Brain microvascular endothelial cell (primary cell): ENCODE measurements at regions not wholly inside any gene's neighbourhood (a gene's known extent, or its start where the extent isn't known, plus 50 kb on each side); places are given as distances from the start of the nearest gene placed in this dataset.

Source experiments
- DNase-seq: peaks from one replicate; pipeline ENCODE4 v3.0.0-alpha.2; 2020
- H3K27ac ChIP-seq: fragments of 250-450 bp; sonication (Bioruptor Pico); 2 replicates; pipeline ENCODE4 v1.5.1; 2020; ENCODE audit warnings: mild to moderate bottlenecking, moderate library complexity
- H3K27me3 ChIP-seq: fragments of 250-450 bp; sonication (Bioruptor Pico); replicated peaks from 2 replicates; pipeline ENCODE4 v1.5.1; 2020; ENCODE audit warnings: mild to moderate bottlenecking
- H3K36me3 ChIP-seq: fragments of 250-450 bp; sonication (Bioruptor Pico); replicated peaks from 2 replicates; pipeline ENCODE4 v1.5.1; 2020; ENCODE audit warnings: mild to moderate bottlenecking
- H3K4me3 ChIP-seq: 2 replicates; pipeline ENCODE4 v1.5.1; 2011; ENCODE audit warnings: low read depth, mild to moderate bottlenecking, control low read depth, low read length, moderate library complexity
- CTCF ChIP-seq: IDR thresholded peaks from 2 replicates; pipeline ENCODE4 v1.5.1; 2011; ENCODE audit warnings: low read depth, mild to moderate bottlenecking, moderate library complexity, low read length, control low read depth, inconsistent platforms; ENCODE audit errors: missing control alignments
- in situ Hi-C: cut with HindIII; loops from 2 replicates; pipeline ENCODE4 v1.10.0; 2017; ENCODE audit warnings: low sequenced_read_pairs, low pct_ligation_motif_present

- Histone ChIP-seq H3K36me3 (no peaks in the 10 kb centered on the region), H3K27me3 (no peaks in the 10 kb centered on the region), H3K27ac (no peak overlapping the region), H3K4me3 (no peak overlapping the region)
- TF ChIP-seq CTCF = no peak
- DNase-seq = no peak
- in situ Hi-C loops = no loop called here
Measured at GRCh38 chr10:27436710-27437109, 67.4 kb upstream of the RAB18 start.

- Histone ChIP-seq H3K27ac (no peak overlapping the region), H3K36me3 (no peaks in the 10 kb centered on the region), H3K27me3 (no peaks in the 10 kb centered on the region), H3K4me3 (no peak overlapping the region)
- TF ChIP-seq CTCF = no peak
- in situ Hi-C loops = no loop called here
- DNase-seq = no peak
Measured at GRCh38 chr10:27433976-27434375, 70.1 kb upstream of the RAB18 start.

- in situ Hi-C loops = no loop called here
- H3K27ac ChIP-seq = no peak overlapping the region
- H3K27me3 ChIP-seq = no peaks in the 10 kb centered on the region
- no peak for TF ChIP-seq CTCF
- DNase-seq = no peak
- no peak overlapping the region for H3K4me3 ChIP-seq
- no peaks in the 10 kb centered on the region for H3K36me3 ChIP-seq
Measured at GRCh38 chr10:27426948-27427467, 77.1 kb upstream of the RAB18 start.

- DNase-seq = no peak
- Histone ChIP-seq H3K27me3 (no peaks in the 10 kb centered on the region), H3K36me3 (no peaks in the 10 kb centered on the region), H3K27ac (no peak overlapping the region), H3K4me3 (no peak overlapping the region)
- TF ChIP-seq CTCF = no peak
- in situ Hi-C loops = no loop called here
Measured at GRCh38 chr10:27413831-27414348, 90.2 kb upstream of the RAB18 start.

GRCh38 chr10:27413387-27413786 lies 90.7 kb upstream of the RAB18 start:
- H3K27me3 ChIP-seq = no peaks in the 10 kb centered on the region
- no peaks in the 10 kb centered on the region for H3K36me3 ChIP-seq
- H3K27ac ChIP-seq = no peak overlapping the region
- in situ Hi-C loops = no loop called here
- no peak for DNase-seq
- no peak for TF ChIP-seq CTCF
- no peak overlapping the region for H3K4me3 ChIP-seq

- TF ChIP-seq CTCF = no peak
- in situ Hi-C loops = no loop called here
- Histone ChIP-seq H3K4me3 (no peak overlapping the region), H3K27ac (no peak overlapping the region), H3K27me3 (no peaks in the 10 kb centered on the region), H3K36me3 (no peaks in the 10 kb centered on the region)
- no peak for DNase-seq
Measured at GRCh38 chr10:27410153-27410552, 94.0 kb upstream of the RAB18 start.
